HepG2 (cell line): ENCODE measurements at regions not wholly inside any gene's neighbourhood (a gene's known extent, or its start where the extent isn't known, plus 50 kb on each side); places are given as distances from the start of the nearest gene placed in this dataset.

Experiments used
- ATAC-seq: fragments of 200-7000 bp; cut with Tn5 transposase; 3 replicates; pipeline ENCODE4 v1.9.1; 2020; ENCODE audit warnings: mild to moderate bottlenecking, moderate library complexity
- BruUV-seq: library from RNA; stranded (reverse); fragments of 400-500 nt; replicated peaks from 2 replicates; lab custom pipeline; 2021; lab: Mats Ljungman, UMichigan
- CTCF ChIA-PET: fragments of 300-600 bp; formaldehyde crosslinking; extraction: SDS; loops from one replicate; lab custom pipeline; 2021; ENCODE audit warnings: low total read pairs, inconsistent platforms, low intra/inter-chr PET ratio; lab: Yijun Ruan, JAX
- POLR2A ChIA-PET: fragments of 350-600 bp; sonication (Branson Sonifier 250); formaldehyde crosslinking; loops from one replicate; lab custom pipeline; 2020; ENCODE audit warnings: antibody characterized with exemption, inconsistent platforms; lab: Yijun Ruan, JAX
- DNase-seq: peaks from one replicate; pipeline ENCODE4 v3.0.0-alpha.2; 2015; ENCODE audit warnings: low spot score
- FAIRE-seq: peaks from 3 replicates; lab custom pipeline; 2011; peaks lifted over from hg19 to GRCh38; lab: Jason Lieb, UNC
- H2AFZ ChIP-seq: one replicate; pipeline ENCODE4 v1.6.1; 2011; ENCODE audit warnings: low read length, inconsistent platforms
- H3K27ac ChIP-seq: fragments of 300-600 bp; 3 replicates; pipeline ENCODE4 v1.8.0; 2011; ENCODE audit warnings: mixed run types, mild to moderate bottlenecking, mixed read lengths, low read length, inconsistent platforms; ENCODE audit not compliant: insufficient read depth; ENCODE audit errors: extremely low read length
- H3K27me3 ChIP-seq, 2 experiments: fragments of 200-600 bp in 1 of 2; 2 replicates in 1 of 2; 3 replicates in 1 of 2; pipeline versions ENCODE4 v1.6.0 to v1.8.0; 2011; ENCODE audit warnings: low read length in 2 of 2, mild to moderate bottlenecking in 2 of 2, moderate library complexity in 2 of 2, inconsistent platforms in 1 of 2; ENCODE audit not compliant: insufficient read depth in 2 of 2, control insufficient read depth in 1 of 2
- H3K36me3 ChIP-seq, 2 experiments: fragments of 200-600 bp in 1 of 2; replicated peaks in 1 of 2; 2 replicates in 1 of 2; 3 replicates in 1 of 2; pipeline versions ENCODE4 v1.5.1 to v1.8.0; 2011; ENCODE audit warnings: low read length in 2 of 2, inconsistent platforms in 1 of 2; ENCODE audit not compliant: insufficient read depth in 2 of 2, control insufficient read depth in 1 of 2
- H3K4me1 ChIP-seq: 2 replicates; pipeline ENCODE4 v1.5.1; 2012; ENCODE audit warnings: low read length, inconsistent platforms; ENCODE audit not compliant: insufficient read depth
- H3K4me2 ChIP-seq: 2 replicates; pipeline ENCODE4 v1.6.0; 2011; ENCODE audit warnings: low read depth, low read length, inconsistent platforms
- H3K4me3 ChIP-seq, 3 experiments: fragments of 200-600 bp in 1 of 3; sonication (generic), shearing (Covaris generic) in 1 of 3; replicated peaks in 1 of 3; 2 replicates each; pipeline ENCODE4 v1.5.1; 2011 to 2016; ENCODE audit warnings: low read length in 3 of 3, inconsistent platforms in 2 of 3, low read depth in 2 of 3, mild to moderate bottlenecking in 2 of 3, control low read depth in 1 of 3, mixed read lengths in 1 of 3; ENCODE audit not compliant: insufficient read depth in 1 of 3
- H3K79me2 ChIP-seq: one replicate; pipeline ENCODE4 v1.6.1; 2011; ENCODE audit warnings: low read length, inconsistent platforms; ENCODE audit not compliant: insufficient read depth
- H3K9ac ChIP-seq: 2 replicates; pipeline ENCODE4 v1.6.0; 2011; ENCODE audit warnings: mild to moderate bottlenecking, low read depth, low read length, inconsistent platforms; ENCODE audit not compliant: insufficient read depth
- H3K9me3 ChIP-seq: 2 replicates; pipeline ENCODE4 v1.5.1; 2012; ENCODE audit warnings: mild to moderate bottlenecking, low read length
- H4K20me1 ChIP-seq: 2 replicates; pipeline ENCODE4 v1.6.0; 2011; ENCODE audit warnings: inconsistent platforms, mild to moderate bottlenecking, low read length, moderate library complexity; ENCODE audit not compliant: insufficient read depth
- FOSL1 ChIP-seq: sonication (generic); formaldehyde crosslinking; IDR thresholded peaks from 2 replicates; pipeline ENCODE4 v1.9.0; 2021; ENCODE audit warnings: missing genetic modification reagents, borderline replicate concordance
- GATAD1 ChIP-seq: IDR thresholded peaks from 2 replicates; pipeline ENCODE4 v1.6.1; 2016; ENCODE audit warnings: missing genetic modification reagents, missing compliant biosample characterization
- HBP1 ChIP-seq: IDR thresholded peaks from 2 replicates; pipeline ENCODE4 v1.6.1; 2016; ENCODE audit warnings: low read depth, control low read depth
- SOX5 ChIP-seq: IDR thresholded peaks from 2 replicates; pipeline ENCODE4 v1.6.1; 2016; ENCODE audit warnings: borderline replicate concordance
- SP5 ChIP-seq: IDR thresholded peaks from 2 replicates; pipeline ENCODE4 v1.6.1; 2016; ENCODE audit warnings: low read depth, borderline replicate concordance
- ZBTB20 ChIP-seq: sonication (generic); formaldehyde crosslinking; IDR thresholded peaks from 2 replicates; pipeline ENCODE4 v1.8.1; 2023; ENCODE audit warnings: missing genetic modification reagents, low read depth, mild to moderate bottlenecking, borderline replicate concordance
- ZBTB7A ChIP-seq: sonication (generic); formaldehyde crosslinking; IDR thresholded peaks from 2 replicates; pipeline ENCODE4 v1.8.0; 2022; ENCODE audit warnings: mild to moderate bottlenecking, missing genetic modification reagents
- ZMAT5 ChIP-seq: sonication (generic); formaldehyde crosslinking; IDR thresholded peaks from 2 replicates; pipeline ENCODE4 v1.5.0; 2020; ENCODE audit warnings: mild to moderate bottlenecking, low read depth, missing genetic modification reagents, borderline replicate concordance
- ZNF138 ChIP-seq: sonication (generic); formaldehyde crosslinking; IDR thresholded peaks from 2 replicates; pipeline ENCODE4 v1.5.0; 2020; ENCODE audit warnings: mild to moderate bottlenecking, low read depth, missing genetic modification reagents
- ZNF484 ChIP-seq: sonication (generic); formaldehyde crosslinking; IDR thresholded peaks from 2 replicates; pipeline ENCODE4 v1.5.1; 2020; ENCODE audit warnings: mild to moderate bottlenecking, low read depth, missing genetic modification reagents, borderline replicate concordance
- ZNF674 ChIP-seq: sonication (generic); formaldehyde crosslinking; IDR thresholded peaks from 2 replicates; pipeline ENCODE4 v1.5.0; 2020; ENCODE audit warnings: low read depth, mild to moderate bottlenecking, missing genetic modification reagents
- ZNF720 ChIP-seq: sonication (generic); formaldehyde crosslinking; IDR thresholded peaks from 2 replicates; pipeline ENCODE4 v1.4.0; 2020; ENCODE audit warnings: missing genetic modification reagents
- ZNF841 ChIP-seq: sonication (generic); formaldehyde crosslinking; IDR thresholded peaks from 2 replicates; pipeline ENCODE4 v1.8.1; 2023; ENCODE audit warnings: missing genetic modification reagents, borderline replicate concordance
- WGBS: methylation state at CpG from one replicate; pipeline ENCODE4 v1.1.6; 2017; ENCODE audit warnings: low lambda C conversion rate; 5-methylcytosine and 5-hydroxymethylcytosine counted together
- in situ Hi-C: cut with HindIII; loops from 2 replicates; pipeline ENCODE4 v1.10.0; 2017; ENCODE audit warnings: low pct_unique_long_range_greater_than_20kb; ENCODE audit not compliant: extremely low pct_ligation_motif_present
- intact Hi-C: fragments of 100-400 bp; cut with micrococcal nuclease; formaldehyde crosslinking; loops from one replicate; pipeline ENCODE4 v1.10.0; 2022; ENCODE audit not compliant: unreplicated experiment

- no peak for TF ChIP-seq ZNF138 (CRISPR knock-in tag)
- no peak for TF ChIP-seq ZMAT5 (CRISPR knock-in tag)
- no peak for TF ChIP-seq ZNF720
- no peak for TF ChIP-seq ZNF674 (CRISPR knock-in tag)
- TF ChIP-seq ZBTB7A (CRISPR knock-in tag), result no peak
- TF ChIP-seq HBP1 (CRISPR knock-in tag), result no peak
- TF ChIP-seq FOSL1 (CRISPR knock-in tag), result no peak
- no peak for TF ChIP-seq SP5 (CRISPR knock-in tag)
- TF ChIP-seq ZNF841, result no peak
- no peak for TF ChIP-seq SOX5 (CRISPR knock-in tag)
- no peak for TF ChIP-seq GATAD1 (CRISPR knock-in tag)
- TF ChIP-seq ZBTB20 (CRISPR knock-in tag), result no peak
- TF ChIP-seq ZNF484 (CRISPR knock-in tag), result no peak
- TF ChIP-seq, all 625 proteins: peak for 0
- BruUV-seq, result no TSS peak
- Histone ChIP-seq H3K79me2 (no peaks in the 10 kb centered on the region), H3K36me3 (no peaks in the 10 kb centered on the region), H3K9ac (no peak overlapping the region), H2AFZ (no peak overlapping the region), H3K9me3 (no peaks in the 10 kb centered on the region), H3K4me1 (no peaks in the 10 kb centered on the region), H3K27me3 (no peaks in the 10 kb centered on the region), H4K20me1 (no peaks in the 10 kb centered on the region), H3K4me2 (no peak overlapping the region), H3K4me3 (no peak overlapping the region), H3K27ac (no peak overlapping the region)
- no peak for ATAC-seq
- intact Hi-C loops (no loop called here), in situ Hi-C loops (no loop called here)
- WGBS, result 0% methylated on average over 2 of the region's 2 CpGs
- POLR2A ChIA-PET, result no interaction called here
- CTCF ChIA-PET, result no interaction called here
- no peak for FAIRE-seq
- DNase-seq, result no peak
These were observed 292.4 kb upstream of the SP4 start for GRCh38 chr7:21135437-21135836.
